HuH-7 (cell line): ENCODE measurements at regions not wholly inside any gene's neighbourhood (a gene's known extent, or its start where the extent isn't known, plus 50 kb on each side); places are given as distances from the start of the nearest gene placed in this dataset.
A peak's percentile ranks its signal among the peaks of the same experiment; 100 is the strongest.
"Not testable (repeated sequence)": the region's sequence is repeated elsewhere in the genome, so short reads cannot be mapped to it uniquely, and the experiment has no call there.

Source experiments
- DNase-seq: peaks from one replicate; pipeline ENCODE4 v3.0.0; 2011; ENCODE audit warnings: low spot score

- no peak for DNase-seq
These were observed 90.3 kb downstream of the RPL27A start for GRCh38 chr11:8772571-8773519.

DNA sequence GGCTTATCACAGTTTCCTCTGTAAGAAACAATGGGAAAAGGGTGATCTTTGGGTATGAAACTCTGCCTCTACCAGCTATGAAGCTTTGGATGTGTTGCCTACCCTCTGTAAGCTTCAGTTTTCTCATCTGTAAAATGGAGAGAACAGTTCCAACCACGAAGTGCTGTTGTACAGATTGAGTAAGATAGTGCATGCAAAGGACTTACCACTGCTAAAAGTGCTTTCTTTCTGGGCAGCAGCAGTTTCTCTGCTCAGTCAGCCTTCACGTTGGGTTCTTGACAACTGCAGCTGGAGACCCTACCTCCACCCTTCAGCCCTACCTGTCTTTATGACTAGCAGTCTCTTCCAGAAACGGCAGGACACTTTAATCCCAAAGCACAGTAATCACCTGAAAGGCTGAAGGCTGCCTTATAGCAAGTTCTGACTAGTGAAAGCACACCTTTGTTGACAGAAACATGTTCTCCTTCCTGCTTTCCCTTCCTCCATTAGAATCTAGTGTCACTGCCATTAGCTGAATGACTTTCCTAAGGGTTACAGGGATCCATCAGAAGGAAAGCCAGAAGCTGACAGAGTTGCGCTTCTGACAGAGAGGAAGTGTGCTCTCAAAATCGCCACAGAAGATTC lies 91.4 kb downstream of the RPL27A start:
- DNase-seq = no peak

DNA sequence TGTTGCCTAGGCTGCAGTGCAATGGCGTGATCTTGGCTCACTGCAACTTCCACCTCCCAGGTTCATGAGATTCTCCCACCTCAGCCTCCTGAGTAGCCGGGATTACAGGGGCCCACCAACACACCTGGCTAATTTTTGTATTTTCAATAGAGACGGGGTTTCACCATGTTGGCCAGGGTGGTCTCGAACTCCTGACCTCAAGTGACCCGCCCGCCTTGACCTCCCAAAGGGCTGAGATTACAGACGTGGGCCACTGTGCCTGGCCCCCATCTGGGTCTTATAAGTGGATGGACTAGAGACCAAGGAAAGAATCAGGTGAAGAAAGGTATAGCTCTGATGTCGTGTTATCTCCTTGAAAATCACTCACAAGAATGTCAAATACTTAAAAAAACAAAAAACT lies 92.3 kb downstream of the RPL27A start:
- DNase-seq = not testable (repeated sequence)

GRCh38 chr11:8775332-8775731 lies 92.7 kb downstream of the RPL27A start:
- DNase-seq = no peak

- no peak for DNase-seq
These were observed 93.1 kb downstream of the RPL27A start for GRCh38 chr11:8775734-8776133.

GRCh38 chr11:8776209-8776608 lies 93.6 kb downstream of the RPL27A start:
- DNase-seq = no peak

- DNase-seq = no peak
These were observed 95.5 kb downstream of the RPL27A start for GRCh38 chr11:8777907-8778767.

GRCh38 chr11:8779107-8779506 lies 96.5 kb downstream of the RPL27A start:
- no peak for DNase-seq

- no peak for DNase-seq
These were observed 97.1 kb downstream of the RPL27A start for GRCh38 chr11:8779732-8780131.

GRCh38 chr11:8784954-8785353 lies 102.4 kb downstream of the RPL27A start:
- no peak for DNase-seq

GRCh38 chr11:8785457-8785856 lies 102.9 kb downstream of the RPL27A start:
- no peak for DNase-seq

DNA sequence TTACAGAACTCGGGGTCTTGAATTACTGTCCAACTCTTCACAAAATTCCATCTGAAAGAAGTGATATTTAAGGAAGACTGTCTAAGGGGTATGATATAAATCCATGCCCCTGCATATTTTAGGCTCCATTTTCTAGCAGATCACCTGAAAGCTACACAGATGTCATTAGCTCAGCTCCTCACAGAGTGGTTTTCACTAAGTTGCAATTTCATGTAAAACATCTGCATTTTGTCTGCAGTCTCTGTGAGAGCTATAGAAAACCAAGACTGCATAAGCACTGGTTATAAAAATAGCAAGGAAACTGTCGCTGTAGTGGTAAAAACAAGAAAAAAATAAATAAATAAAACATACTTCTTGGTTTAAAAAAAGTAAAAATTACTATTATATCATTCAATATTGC lies 103.4 kb downstream of the RPL27A start:
- DNase-seq = no peak

GRCh38 chr11:8786933-8787332 lies 104.3 kb downstream of the RPL27A start:
- DNase-seq = no peak

DNA sequence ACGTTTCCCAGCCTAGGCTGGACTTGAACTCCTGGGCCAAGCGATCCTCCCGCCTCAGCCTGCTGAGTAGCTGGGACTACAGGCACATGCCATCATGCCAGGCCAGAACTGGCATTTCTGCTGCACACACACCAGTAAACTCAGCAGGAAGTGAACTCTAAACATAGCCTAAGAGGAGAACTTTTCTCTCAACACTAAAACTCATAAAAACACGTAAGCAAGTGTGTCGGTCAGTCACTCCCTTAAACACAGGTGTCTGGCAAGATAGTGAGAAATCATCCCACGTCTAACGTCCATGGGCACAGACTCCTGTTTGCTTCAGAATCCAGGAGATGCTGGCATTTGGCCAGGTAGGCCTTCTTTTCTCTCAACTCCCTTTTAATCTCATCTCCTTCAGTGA lies 104.8 kb downstream of the RPL27A start:
- no peak for DNase-seq

DNA sequence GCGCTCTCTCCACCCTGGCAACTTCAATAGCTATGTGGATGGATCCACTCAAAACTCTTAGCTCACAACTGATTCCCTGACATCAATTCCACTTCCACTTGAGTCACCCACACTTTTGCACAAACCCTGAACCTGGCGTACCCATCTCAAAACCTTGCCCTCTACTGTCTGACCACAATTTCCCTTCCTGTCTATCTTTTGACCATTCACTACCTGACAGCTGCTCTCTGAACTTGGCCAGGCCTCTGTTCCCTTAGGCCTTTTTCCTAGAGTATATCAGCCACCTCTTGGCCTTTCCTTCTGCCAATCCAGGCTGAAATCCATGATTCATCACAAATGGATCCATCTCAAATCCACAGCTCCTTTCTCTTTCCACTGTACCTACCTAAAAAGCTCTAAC lies 106.0 kb downstream of the RPL27A start:
- DNase-seq = no peak

DNA sequence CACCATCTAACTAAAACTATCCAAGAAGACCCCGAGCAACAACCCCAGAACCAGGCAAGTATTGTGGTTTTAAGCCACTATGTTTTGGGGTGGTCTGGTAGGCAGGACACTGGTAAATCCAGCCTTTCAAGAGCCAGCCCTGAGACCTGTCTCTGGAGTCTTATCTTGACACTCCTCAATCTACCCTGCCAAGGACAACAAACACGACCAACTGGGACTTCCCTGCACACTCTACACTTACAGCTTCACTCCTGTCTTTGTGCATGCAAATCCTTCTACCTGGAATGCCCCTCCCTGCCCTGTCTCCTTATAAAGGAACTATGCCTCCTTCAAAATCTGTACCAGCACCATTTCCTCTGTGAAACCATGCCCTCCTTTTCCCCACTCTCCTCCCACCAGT lies 107.3 kb downstream of the RPL27A start:
- no peak for DNase-seq

GRCh38 chr11:8790968-8791367 lies 108.4 kb downstream of the RPL27A start:
- DNase-seq = no peak

GRCh38 chr11:8792710-8793109 lies 110.1 kb downstream of the RPL27A start:
- no peak for DNase-seq

DNA sequence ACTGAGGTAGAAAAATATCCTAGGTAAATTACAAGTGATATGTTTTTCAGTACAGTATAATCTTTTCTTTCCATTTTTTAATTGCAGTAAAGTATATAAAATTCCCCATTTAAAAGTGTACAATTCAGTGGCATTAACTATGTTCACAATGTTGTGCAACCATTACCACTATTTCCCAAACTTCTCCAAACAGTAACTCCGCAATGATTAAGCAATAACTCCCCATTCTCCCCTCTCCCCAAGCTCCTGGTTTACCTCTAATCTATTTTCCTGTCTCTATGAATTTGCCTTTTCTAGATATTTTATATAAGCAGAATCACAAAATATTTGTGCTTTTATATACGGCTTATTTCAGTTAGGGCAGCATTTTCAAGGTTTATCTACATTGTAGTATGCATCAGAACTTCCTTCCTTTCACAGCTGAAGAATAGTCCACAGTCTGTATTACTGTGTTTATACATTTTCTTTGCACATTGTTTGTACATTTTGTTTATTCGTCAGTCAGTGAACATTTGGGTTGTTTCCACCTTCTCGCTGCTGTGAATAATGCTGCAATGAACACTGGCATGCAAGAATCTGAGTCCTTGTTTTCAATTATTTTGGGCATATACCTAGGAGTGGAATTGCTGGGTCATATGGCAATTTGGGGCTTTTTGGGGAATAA lies 110.7 kb downstream of the RPL27A start:
- DNase-seq = no peak

DNA sequence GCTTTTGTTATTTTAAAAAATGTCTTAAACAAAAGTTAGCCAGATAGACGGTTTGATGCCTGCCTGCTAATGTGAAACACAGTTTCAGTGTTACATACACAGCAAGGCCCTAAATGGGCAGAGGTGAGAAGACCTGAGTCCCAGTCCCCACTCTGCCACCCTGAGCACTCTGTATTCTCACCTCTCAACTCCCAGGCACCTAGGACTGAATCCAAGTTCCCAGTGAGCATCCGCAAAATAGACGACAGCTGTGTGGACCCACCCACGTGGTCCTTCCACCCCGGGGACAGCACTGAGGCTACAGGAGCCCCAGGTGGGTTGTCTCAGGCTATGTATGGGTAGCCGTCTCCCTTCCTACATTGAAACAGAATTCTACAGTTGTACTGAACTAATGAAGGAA lies 111.5 kb downstream of the RPL27A start:
- no peak for DNase-seq

DNA sequence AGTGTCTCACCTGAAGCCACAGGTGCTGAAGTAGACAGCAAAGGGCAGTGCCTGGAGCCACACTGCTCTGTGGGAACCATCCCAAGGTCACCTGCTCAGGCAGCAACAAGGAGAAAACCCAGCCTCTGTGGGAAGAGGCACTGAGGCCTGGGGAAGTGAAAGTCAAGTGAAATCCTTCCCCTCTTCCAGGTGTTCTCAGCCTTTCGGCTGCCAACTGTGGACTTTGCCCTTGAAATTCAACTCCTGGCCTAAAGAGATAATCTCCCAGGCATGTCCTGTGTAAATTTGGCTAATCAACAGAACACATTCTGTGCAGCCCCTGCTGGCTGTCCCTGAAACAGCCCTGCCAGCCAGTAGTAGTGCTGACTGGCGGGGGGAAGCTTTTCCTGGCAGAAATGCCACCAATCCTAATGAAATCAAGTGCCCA lies 112.1 kb downstream of the RPL27A start:
- peak; percentile 76 for DNase-seq

GRCh38 chr11:8796941-8797340 lies 114.0 kb upstream of the AKIP1 start:
- no peak for DNase-seq
